SKM-1 (cell line): ENCODE measurements at regions not wholly inside any gene's neighbourhood (a gene's known extent, or its start where the extent isn't known, plus 50 kb on each side); places are given as distances from the start of the nearest gene placed in this dataset.
"Not testable (repeated sequence)": the region's sequence is repeated elsewhere in the genome, so short reads cannot be mapped to it uniquely, and the experiment has no call there.

Source experiments
- DNase-seq: peaks from one replicate; lab custom pipeline; 2025; ENCODE audit not compliant: unreplicated experiment; lab: John Stamatoyannopoulos, UW

GRCh38 chr6:130494729-130495128 is 128.9 kb downstream of the TMEM200A start:
- DNase-seq, result no peak

- DNase-seq, result no peak
These were observed 134.9 kb downstream of the TMEM200A start for GRCh38 chr6:130500693-130501092.

- no peak for DNase-seq
These were observed 137.3 kb downstream of the TMEM200A start for GRCh38 chr6:130503146-130503545.

GRCh38 chr6:130505808-130506598 is 140.2 kb downstream of the TMEM200A start:
- DNase-seq, result no peak

- DNase-seq, result not testable (repeated sequence)
These were observed 141.3 kb downstream of the TMEM200A start for GRCh38 chr6:130507005-130507665.

- no peak for DNase-seq
These were observed 141.8 kb downstream of the TMEM200A start for GRCh38 chr6:130507666-130508028.

- no peak for DNase-seq
These were observed 148.0 kb downstream of the TMEM200A start for GRCh38 chr6:130513770-130514169.

GRCh38 chr6:130514712-130515111 is 148.9 kb downstream of the TMEM200A start:
- no peak for DNase-seq

- DNase-seq, result no peak
These were observed 149.5 kb downstream of the TMEM200A start for GRCh38 chr6:130515306-130515705.

- no peak for DNase-seq
These were observed 150.8 kb downstream of the TMEM200A start for GRCh38 chr6:130516604-130517003.

- no peak for DNase-seq
These were observed 151.7 kb downstream of the TMEM200A start for GRCh38 chr6:130517444-130517931.

- no peak for DNase-seq
These were observed 152.8 kb downstream of the TMEM200A start for GRCh38 chr6:130518588-130518987.

GRCh38 chr6:130520221-130520620 is 154.4 kb downstream of the TMEM200A start:
- DNase-seq, result no peak

- no peak for DNase-seq
These were observed 155.0 kb downstream of the TMEM200A start for GRCh38 chr6:130520801-130521200.

GRCh38 chr6:130524552-130524951 is 158.7 kb downstream of the TMEM200A start:
- no peak for DNase-seq

- DNase-seq, result peak; percentile 16
These were observed 159.6 kb downstream of the TMEM200A start for GRCh38 chr6:130525408-130525807.

GRCh38 chr6:130526466-130526865 is 160.6 kb downstream of the TMEM200A start:
- DNase-seq, result no peak

- no peak for DNase-seq
These were observed 161.4 kb downstream of the TMEM200A start for GRCh38 chr6:130527173-130527572.

GRCh38 chr6:130529569-130530149 is 163.8 kb downstream of the TMEM200A start:
- no peak for DNase-seq

- no peak for DNase-seq
These were observed 168.8 kb downstream of the TMEM200A start for GRCh38 chr6:130534627-130535026.

- DNase-seq, result no peak
These were observed 169.4 kb downstream of the TMEM200A start for GRCh38 chr6:130535242-130535641.

GRCh38 chr6:130537447-130537846 is 171.6 kb downstream of the TMEM200A start:
- DNase-seq, result no peak
